ENCODE measurements at regions not wholly inside any gene's neighbourhood (a gene's known extent, or its start where the extent isn't known, plus 50 kb on each side); places are given as distances from the start of the nearest gene placed in this dataset.

GRCh38 chrX:117610049-117610448 is 506.6 kb downstream of the KLHL13 start:
- TF ChIP-seq ARNT (IDR thresholded peaks at IDR 0.05) (no peak), FOXK2 (IDR thresholded peaks at IDR 0.05) (no peak), TARDBP (IDR thresholded peaks at IDR 0.05) (no peak), NFRKB (IDR thresholded peaks at IDR 0.05) (no peak), BHLHE40 (IDR thresholded peaks at IDR 0.05; ENCODE audit: borderline replicate concordance) (no peak), SUZ12 (IDR thresholded peaks at IDR 0.05) (no peak), ZNF384 (IDR thresholded peaks at IDR 0.05) (no peak), L3MBTL2 (conservative IDR thresholded peaks at IDR 0.05) (no peak), HDGF (IDR thresholded peaks at IDR 0.05; ENCODE audit: borderline replicate concordance) (no peak), SP1 (IDR thresholded peaks at IDR 0.05) (no peak), FOXM1 (IDR thresholded peaks at IDR 0.05; ENCODE audit: borderline replicate concordance) (no peak)
- TF ChIP-seq, protein P1, sequence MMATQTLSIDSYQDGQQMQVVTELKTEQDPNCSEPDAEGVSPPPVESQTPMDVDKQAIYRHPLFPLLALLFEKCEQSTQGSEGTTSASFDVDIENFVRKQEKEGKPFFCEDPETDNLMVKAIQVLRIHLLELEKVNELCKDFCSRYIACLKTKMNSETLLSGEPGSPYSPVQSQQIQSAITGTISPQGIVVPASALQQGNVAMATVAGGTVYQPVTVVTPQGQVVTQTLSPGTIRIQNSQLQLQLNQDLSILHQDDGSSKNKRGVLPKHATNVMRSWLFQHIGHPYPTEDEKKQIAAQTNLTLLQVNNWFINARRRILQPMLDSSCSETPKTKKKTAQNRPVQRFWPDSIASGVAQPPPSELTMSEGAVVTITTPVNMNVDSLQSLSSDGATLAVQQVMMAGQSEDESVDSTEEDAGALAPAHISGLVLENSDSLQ (IDR thresholded peaks at IDR 0.05), result no peak

Data from HEK293T (cell line).